Mesodermal cell (in vitro differentiated cells): ENCODE measurements at regions not wholly inside any gene's neighbourhood (a gene's known extent, or its start where the extent isn't known, plus 50 kb on each side); places are given as distances from the start of the nearest gene placed in this dataset.
"Not testable (repeated sequence)": the region's sequence is repeated elsewhere in the genome, so short reads cannot be mapped to it uniquely, and the experiment has no call there.

Experiments
- H3K27ac ChIP-seq: 2 replicates; pipeline ENCODE4 v1.7.0; 2013; ENCODE audit warnings: mild to moderate bottlenecking, low read depth, low read length, moderate library complexity; ENCODE audit not compliant: severe bottlenecking
- H3K36me3 ChIP-seq: 2 replicates; pipeline ENCODE4 v1.7.1; 2013; ENCODE audit warnings: mild to moderate bottlenecking, low read length, moderate library complexity; ENCODE audit not compliant: control insufficient read depth, insufficient read depth
- H3K4me1 ChIP-seq: one replicate; pipeline ENCODE4 v1.7.1; 2013; ENCODE audit warnings: mild to moderate bottlenecking, low read length; ENCODE audit not compliant: insufficient read depth, control insufficient read depth, poor library complexity, severe bottlenecking
- H3K4me3 ChIP-seq: 2 replicates; pipeline ENCODE4 v1.7.0; 2013; ENCODE audit warnings: low read length, control low read depth, mild to moderate bottlenecking; ENCODE audit not compliant: insufficient read depth, poor library complexity, severe bottlenecking; ENCODE audit errors: extremely low read depth
- H3K9me3 ChIP-seq: 2 replicates; pipeline ENCODE4 v1.7.1; 2013; ENCODE audit warnings: mild to moderate bottlenecking, low read length, moderate library complexity; ENCODE audit not compliant: control insufficient read depth
- WGBS, 2 experiments: methylation state at CpG; one replicate each; pipeline ENCODE4 v1.1.5; 2013; ENCODE audit warnings: missing lambda C conversion rate in 2 of 2; ENCODE audit not compliant: insufficient coverage in 2 of 2; 5-methylcytosine and 5-hydroxymethylcytosine counted together

DNA sequence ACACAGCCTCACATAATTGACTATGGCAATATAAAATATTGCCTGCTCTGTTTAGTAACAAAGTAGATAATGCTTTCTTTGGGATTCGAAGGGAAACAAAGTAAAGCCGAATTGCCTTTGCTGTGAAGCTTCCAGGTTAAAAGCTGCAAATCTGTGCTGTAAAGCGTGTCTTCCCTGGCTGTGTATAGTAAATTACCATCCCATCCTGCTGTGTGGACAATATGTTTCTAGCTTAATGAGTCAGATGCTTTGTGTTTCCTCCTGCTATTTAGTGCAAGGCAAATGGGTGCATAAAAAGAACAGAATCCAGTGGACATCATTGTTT, 265.1 kb downstream of the SOCS6 start:
- no peaks in the 10 kb centered on the region for H3K36me3 ChIP-seq
- no peak overlapping the region for H3K27ac ChIP-seq
- peaks cover 7% of the 10 kb centered on the region for H3K9me3 ChIP-seq
- 44 to 65% methylated on average over 2 to 3 of the region's 3 CpGs for WGBS, 2 experiments
- no peaks in the 10 kb centered on the region for H3K4me1 ChIP-seq
- no peak overlapping the region for H3K4me3 ChIP-seq

DNA sequence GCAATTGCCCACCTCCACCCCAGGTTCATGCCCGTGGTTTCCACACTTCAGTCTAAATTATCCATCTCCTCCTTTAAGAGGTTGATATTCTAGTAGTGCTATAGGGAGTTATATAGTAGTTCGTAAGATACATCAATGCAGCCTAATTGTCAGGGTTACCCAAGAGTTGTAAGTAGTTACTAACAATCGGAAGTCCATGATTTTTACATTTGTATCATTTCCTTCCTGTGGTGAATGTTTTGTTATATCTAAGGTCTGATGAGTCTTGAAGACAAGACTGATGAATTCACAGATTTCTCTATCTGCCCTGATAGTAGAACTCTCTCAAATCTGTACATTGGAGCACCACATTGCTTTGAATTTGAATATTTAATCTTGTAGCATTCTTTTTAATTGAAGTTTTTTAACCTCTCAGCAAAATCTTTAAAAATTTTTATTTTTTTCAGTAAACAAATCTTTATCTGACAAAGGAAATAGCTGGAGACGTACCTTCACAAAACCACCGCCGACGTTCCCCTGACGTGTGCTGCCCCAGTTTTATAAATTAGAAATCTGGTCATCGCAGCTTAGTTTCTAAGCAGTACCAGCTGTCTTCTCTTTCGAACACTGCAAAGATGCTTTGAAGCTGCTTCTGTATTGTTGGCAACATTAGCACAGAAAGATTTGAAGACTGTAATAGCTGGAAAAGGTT, 264.5 kb downstream of the SOCS6 start:
- Histone ChIP-seq H3K4me3 (no peak overlapping the region), H3K9me3 (peaks cover 7% of the 10 kb centered on the region), H3K27ac (no peak overlapping the region), H3K4me1 (no peaks in the 10 kb centered on the region), H3K36me3 (no peaks in the 10 kb centered on the region)
- WGBS, 2 experiments, result 90 to 96% methylated on average over 7 of the region's 10 CpGs

DNA sequence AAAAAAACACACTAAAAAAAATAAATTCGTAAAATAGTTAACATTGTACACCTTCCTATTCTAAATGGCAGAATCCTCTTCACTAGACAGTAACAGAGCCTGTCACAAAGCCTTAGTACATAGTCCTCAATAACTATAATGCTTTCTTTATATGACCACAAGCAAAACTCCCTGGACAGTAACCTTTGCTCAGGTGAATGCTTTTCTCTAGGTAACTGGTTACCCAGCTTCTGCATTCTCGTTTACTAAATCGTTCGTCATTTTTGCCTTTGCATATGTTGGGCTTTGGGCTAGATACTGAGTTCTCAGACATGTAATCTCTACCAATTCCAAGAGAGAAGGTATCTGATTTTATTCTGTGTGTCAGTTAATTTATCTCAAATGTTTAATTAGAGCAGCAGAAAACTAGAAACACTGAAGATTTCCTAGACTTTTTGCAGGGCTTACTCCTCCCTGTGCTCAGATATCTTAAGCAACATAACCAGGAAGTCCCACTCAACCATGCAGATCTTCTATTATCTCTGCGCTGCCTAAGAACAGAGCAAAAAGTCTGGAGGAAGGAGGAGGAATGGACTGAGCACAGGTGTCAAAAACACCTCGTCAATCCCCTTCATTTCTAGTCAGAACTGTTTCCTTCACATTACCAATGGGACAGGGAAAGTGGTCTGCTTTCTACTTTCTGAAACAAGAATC, 247.7 kb downstream of the SOCS6 start:
- Histone ChIP-seq H3K27ac (no peak overlapping the region), H3K4me3 (no peak overlapping the region), H3K4me1 (no peaks in the 10 kb centered on the region), H3K36me3 (no peaks in the 10 kb centered on the region), H3K9me3 (peaks cover 2% of the 10 kb centered on the region)
- 33% methylated on average over 1 of the region's 6 CpGs; no CpG with 5 or more reads in 1 of the 2 experiments for WGBS, 2 experiments

DNA sequence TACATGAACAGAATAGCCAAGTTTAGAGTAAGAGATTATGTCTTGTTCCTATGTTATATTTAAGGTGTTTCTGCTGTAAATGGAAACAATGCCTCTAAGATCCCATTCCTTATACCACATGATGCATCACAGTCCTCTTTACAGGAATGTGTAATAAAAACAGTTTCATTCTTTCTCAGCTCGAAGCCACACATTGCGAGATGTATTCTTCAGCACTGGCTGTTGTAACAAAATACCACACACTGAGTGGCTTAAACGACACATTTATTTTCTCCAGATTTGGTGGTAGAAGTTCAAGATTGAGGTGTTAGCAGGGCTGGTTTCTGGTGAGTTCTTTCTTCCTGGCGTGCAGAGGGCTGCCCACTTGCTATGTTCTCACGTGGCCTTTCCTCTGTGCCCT, 246.2 kb downstream of the SOCS6 start:
- Histone ChIP-seq H3K36me3 (no peaks in the 10 kb centered on the region), H3K9me3 (peaks cover 2% of the 10 kb centered on the region), H3K27ac (no peak overlapping the region), H3K4me1 (no peaks in the 10 kb centered on the region), H3K4me3 (no peak overlapping the region)
- WGBS, 2 experiments, result 83% methylated on average over 1 of the region's 5 CpGs; no CpG with 5 or more reads in 1 of the 2 experiments

DNA sequence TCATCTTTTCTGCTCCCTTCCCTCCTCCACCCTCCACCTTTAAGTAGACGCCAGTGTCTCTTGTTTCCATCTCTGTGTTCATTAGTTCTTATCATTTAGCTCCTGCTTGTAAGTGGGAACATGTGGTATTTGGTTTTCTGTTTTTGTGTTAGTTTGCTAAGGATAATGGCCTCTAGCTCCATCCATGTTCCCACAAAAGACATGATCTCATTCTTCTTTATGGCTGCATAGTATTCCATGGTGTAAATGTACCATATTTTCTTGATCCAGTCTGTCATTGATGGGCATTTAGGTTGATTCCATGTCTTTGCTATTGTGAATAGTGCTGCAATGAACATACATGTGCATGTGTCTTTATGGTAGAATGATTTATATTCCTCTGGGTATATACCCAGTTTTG, 236.5 kb downstream of the SOCS6 start:
- H3K9me3 ChIP-seq, result peaks cover 16% of the 10 kb centered on the region
- not testable (repeated sequence) for H3K4me1 ChIP-seq, H3K4me3 ChIP-seq, H3K27ac ChIP-seq, H3K36me3 ChIP-seq
- no CpG with 5 or more reads among the region's 1 CpG for WGBS, 2 experiments

DNA sequence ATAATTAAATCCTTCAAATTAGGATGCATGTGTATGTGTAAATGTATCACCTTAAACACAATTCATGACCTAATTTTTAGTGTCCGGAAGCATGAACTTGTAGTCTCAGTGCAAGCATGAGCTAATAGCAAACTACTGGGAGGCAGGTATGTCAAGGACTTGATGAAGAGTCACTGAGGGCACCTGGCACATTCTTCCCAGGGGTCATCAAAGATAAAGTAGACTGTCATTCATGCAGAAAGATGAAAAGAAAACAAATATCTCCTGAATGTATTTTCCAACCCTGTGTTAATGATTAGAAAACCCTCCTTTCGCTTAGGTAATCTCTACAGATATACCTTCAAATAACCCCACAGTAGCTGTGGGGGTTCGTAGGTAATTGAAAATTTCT, 234.9 kb downstream of the SOCS6 start:
- H3K9me3 ChIP-seq, result peaks cover 16% of the 10 kb centered on the region
- WGBS, 2 experiments, result no CpG with 5 or more reads among the region's 3 CpGs
- no peaks in the 10 kb centered on the region for H3K4me1 ChIP-seq
- H3K4me3 ChIP-seq, result no peak overlapping the region
- H3K36me3 ChIP-seq, result no peaks in the 10 kb centered on the region
- H3K27ac ChIP-seq, result no peak overlapping the region

DNA sequence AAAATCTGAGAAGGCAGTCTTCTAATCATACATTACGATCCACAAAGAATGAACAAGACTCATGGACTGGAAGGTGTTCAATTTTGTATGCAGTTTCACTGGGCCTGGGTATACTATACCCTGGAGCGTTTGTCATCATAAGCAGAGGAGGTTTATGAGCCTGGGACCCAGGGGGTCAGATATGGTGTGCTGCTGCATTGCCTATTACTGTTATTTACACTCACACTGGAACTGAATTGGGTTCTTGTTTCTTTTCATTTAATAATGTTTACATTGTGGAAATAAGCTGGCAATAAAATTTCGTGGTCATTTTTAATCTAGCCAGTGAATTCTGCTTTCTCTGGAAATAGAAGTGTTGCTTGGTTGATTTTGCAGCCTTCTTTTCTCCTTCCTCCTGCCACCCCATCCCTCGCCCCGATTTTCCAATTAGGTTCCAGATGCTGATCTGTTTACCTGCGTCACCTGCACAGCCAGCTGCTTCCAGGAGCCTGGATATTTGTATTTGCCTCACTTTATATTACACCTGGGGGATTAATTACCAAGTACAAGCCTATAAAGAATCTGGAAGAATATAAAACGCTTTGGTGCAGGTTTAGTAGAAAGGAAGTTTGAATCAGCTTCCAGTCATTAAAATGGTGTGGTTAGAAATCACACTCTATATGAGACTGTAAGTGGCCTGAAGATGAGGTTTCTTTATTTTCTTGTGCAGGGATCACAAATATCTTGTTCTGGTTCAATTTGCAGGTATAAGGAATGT, 234.4 kb downstream of the SOCS6 start:
- no peaks in the 10 kb centered on the region for H3K4me1 ChIP-seq
- no peak overlapping the region for H3K27ac ChIP-seq
- 61 to 82% methylated on average over 4 to 5 of the region's 7 CpGs for WGBS, 2 experiments
- H3K9me3 ChIP-seq, result peaks cover 13% of the 10 kb centered on the region
- H3K4me3 ChIP-seq, result no peak overlapping the region
- no peaks in the 10 kb centered on the region for H3K36me3 ChIP-seq

DNA sequence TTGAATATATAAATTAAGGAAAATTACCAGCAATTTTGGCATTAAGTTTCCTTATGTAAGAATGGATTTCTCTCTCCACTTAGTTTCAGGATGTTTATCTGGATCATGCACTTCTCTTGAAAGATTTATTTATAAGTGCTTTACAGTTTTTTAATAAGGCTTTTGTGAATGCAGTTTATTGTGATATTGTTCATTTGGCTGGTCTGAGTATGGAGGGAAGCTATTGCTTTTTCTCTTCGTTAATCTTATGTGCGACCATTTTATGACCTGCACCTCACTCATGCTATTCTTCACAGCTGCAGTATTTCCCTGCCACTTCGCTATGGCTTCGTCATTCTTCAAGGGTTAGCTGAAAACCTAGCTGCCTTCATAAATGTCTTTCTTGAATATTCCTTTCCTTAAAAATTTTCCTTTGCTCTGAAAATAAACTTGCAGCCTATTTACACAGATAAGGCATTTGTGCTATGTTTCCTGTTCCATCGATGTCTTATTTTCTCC, 233.4 kb downstream of the SOCS6 start:
- peaks cover 12% of the 10 kb centered on the region for H3K9me3 ChIP-seq
- H3K36me3 ChIP-seq, result no peaks in the 10 kb centered on the region
- 54 to 66% methylated on average over 4 of the region's 5 CpGs for WGBS, 2 experiments
- H3K4me1 ChIP-seq, result no peaks in the 10 kb centered on the region
- H3K27ac ChIP-seq, result no peak overlapping the region
- no peak overlapping the region for H3K4me3 ChIP-seq

DNA sequence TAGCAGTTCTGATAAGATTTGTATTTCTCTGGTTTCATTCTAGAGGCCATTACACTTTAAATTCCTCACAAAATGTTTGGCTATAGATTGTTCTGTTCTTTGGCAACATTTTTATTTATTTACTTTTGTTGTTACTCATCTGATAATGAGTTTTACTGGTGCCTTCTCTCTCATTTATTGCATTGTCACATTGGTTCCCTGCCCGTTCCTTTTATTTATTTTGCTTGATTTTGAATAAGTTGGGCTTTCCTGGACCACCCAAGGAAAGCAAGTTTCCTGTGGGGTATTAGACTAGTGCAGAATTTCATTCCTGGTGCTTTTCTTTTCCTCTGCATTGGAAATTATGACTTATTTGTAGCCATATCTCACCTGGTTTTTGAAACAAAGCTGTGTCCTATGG, 232.0 kb downstream of the SOCS6 start:
- no peaks in the 10 kb centered on the region for H3K4me1 ChIP-seq
- H3K9me3 ChIP-seq, result peaks cover 12% of the 10 kb centered on the region
- no peak overlapping the region for H3K27ac ChIP-seq
- 20% methylated on average over 1 of the region's 1 CpG; no CpG with 5 or more reads in 1 of the 2 experiments for WGBS, 2 experiments
- no peak overlapping the region for H3K4me3 ChIP-seq
- no peaks in the 10 kb centered on the region for H3K36me3 ChIP-seq

DNA sequence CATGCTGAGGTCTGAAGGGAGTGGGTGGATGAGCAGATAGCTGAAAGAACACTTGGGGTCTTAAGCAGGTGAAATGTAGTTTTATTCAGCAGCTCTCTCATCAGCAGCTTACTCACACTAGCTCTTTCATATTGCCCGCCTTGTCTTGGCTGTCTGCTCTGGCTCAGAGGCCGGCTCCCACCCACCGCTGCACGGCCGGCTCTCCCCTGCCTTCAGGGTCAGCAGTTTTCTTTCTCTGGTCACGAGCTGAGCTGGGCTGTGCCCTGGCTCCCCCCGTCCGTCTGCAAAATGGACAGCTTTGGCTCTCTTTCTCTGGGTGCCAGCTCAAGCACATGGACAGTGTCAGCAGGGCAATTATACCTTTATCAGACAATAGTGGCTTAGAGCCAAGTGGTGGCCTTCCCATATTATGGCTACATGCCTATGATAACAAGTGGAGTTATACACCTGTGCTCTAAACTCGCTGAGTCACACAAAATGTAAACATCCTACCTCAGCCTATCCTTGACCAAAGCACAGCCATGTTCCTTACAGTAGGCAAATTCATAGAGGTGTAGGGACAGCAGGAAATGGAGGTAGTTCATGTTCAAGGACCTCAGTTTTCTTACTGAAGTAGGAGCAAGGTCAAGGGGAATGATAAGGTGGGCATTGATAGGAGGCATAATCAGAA, 224.8 kb downstream of the SOCS6 start:
- H3K4me1 ChIP-seq, result no peaks in the 10 kb centered on the region
- H3K36me3 ChIP-seq, result no peaks in the 10 kb centered on the region
- H3K9me3 ChIP-seq, result peaks cover 13% of the 10 kb centered on the region
- no peak overlapping the region for H3K27ac ChIP-seq
- H3K4me3 ChIP-seq, result no peak overlapping the region
- WGBS, 2 experiments, result 82% methylated on average over 5 to 8 of the region's 9 CpGs
